ENCODE measurements at regions not wholly inside any gene's neighbourhood (a gene's known extent, or its start where the extent isn't known, plus 50 kb on each side); places are given as distances from the start of the nearest gene placed in this dataset.
"Not testable (repeated sequence)": the region's sequence is repeated elsewhere in the genome, so short reads cannot be mapped to it uniquely, and the experiment has no call there.

DNA sequence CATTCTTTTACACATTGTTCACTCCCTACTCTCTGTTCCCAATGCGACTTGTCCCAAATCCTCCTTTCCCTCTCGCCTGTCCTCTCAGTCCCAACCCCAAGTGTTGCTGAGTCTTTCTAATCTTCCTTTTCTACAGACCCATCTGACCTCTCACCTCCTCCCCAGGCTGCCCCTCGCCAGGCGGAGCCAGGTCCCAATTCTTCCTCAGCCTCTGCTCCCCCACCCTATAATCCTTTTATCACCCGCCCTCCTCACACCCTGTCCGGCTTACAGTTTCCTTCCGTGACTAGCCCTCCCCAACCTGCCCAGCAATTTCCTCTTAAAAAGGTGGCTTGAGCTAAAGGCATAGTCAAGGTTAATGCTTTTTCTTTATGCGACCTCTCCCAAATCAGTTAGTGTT is 373.4 kb downstream of the RND3 start:
- H3K27ac Mint-ChIP-seq, DNase-seq, H3K27me3 Mint-ChIP-seq, H3K9me3 Mint-ChIP-seq, H3K4me3 Mint-ChIP-seq, H3K36me3 Mint-ChIP-seq, CTCF ChIA-PET, H3K4me1 Mint-ChIP-seq: not testable (repeated sequence)

DNA sequence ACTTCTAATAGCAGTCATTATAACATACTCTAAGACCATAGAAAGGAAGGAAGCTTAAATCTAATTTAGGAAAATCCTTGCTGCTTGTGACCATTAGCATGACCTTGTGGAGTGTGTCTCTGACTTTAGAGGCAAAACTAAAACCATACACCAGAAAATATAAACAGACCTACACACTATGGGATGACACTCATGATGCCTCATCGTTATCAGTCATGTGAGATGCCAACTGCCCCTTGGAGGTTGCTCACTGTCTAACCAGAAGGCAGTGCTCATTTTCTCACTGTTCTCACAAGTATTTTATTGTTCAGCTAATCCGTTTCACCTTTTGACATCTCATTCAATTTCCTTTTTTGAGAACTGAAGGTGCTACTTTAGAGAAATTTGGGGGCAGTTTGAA is 376.9 kb downstream of the RND3 start:
- Mint-ChIP-seq H3K4me3 (no peak overlapping the region), H3K4me1 (no peaks in the 10 kb centered on the region), H3K9me3 (no peaks in the 10 kb centered on the region), H3K36me3 (no peaks in the 10 kb centered on the region), H3K27ac (no peak overlapping the region), H3K27me3 (no peaks in the 10 kb centered on the region)
- no peak for DNase-seq
- CTCF ChIA-PET: no interaction called here

DNA sequence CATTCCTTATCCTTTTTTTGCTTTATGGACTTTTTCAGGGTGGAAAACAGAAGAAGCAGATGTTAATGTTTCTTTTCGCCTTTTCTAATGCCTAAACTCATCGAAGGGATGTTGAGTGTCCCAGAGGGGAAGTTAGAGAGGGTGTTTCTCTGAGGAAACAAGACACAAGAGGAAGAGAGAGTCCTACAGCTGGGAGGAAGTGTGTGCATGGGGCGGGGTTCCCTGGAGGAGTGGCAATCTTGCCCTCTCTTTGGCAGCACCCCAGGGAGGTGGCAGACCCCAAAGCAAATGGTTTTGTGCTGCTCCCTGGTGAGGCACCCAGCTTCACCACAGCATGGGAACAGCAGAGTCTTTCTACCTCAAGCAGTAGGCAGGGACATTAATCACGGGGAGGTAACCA is 377.6 kb downstream of the RND3 start:
- Mint-ChIP-seq H3K27me3 (no peaks in the 10 kb centered on the region), H3K9me3 (no peaks in the 10 kb centered on the region), H3K27ac (no peak overlapping the region), H3K36me3 (no peaks in the 10 kb centered on the region), H3K4me3 (no peak overlapping the region), H3K4me1 (no peaks in the 10 kb centered on the region)
- DNase-seq: no peak
- CTCF ChIA-PET: no interaction called here

DNA sequence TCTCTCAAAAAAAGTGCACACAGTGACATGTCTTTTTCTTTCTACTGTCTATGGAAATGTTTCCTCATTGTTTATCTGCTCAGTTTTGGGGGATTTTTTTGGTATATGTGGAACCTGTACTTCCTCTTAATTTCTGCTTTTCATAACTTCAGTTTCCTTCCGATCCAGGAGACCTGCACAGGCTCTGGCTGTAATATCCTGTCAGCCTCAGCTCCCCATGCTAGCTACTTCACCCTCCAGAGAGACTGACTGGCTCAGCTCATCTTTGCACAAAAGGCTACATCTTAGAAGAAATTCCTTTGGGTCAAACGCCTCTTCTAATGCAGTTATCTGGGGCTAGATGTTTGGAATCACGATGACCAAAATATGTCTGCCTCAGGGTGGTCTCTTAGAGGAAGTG is 378.4 kb downstream of the RND3 start:
- no peaks in the 10 kb centered on the region for H3K9me3 Mint-ChIP-seq
- no peak overlapping the region for H3K27ac Mint-ChIP-seq
- no peaks in the 10 kb centered on the region for H3K27me3 Mint-ChIP-seq
- no peaks in the 10 kb centered on the region for H3K4me1 Mint-ChIP-seq
- no peaks in the 10 kb centered on the region for H3K36me3 Mint-ChIP-seq
- no peak overlapping the region for H3K4me3 Mint-ChIP-seq
- DNase-seq: no peak
- CTCF ChIA-PET: no interaction called here

DNA sequence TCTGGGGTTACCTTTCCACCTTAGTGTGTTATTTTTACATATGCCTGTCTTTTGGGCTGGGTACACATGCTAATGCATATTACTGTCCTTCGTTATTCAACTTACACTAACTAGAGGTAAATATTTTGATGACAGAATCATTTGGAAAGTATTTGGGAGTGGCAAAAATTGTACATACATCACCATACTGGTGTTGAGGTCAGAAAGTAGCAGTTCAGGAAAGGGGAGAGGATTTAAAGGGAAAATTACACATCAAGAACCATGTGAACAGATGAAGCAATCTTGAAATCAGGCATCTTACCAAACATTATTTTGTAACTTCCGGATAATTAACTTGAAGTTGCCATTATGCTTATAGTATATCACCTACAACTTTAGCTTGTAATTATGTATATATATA is 379.7 kb downstream of the RND3 start:
- CTCF ChIA-PET: no interaction called here
- Mint-ChIP-seq H3K27ac (no peak overlapping the region), H3K4me3 (no peak overlapping the region), H3K4me1 (no peaks in the 10 kb centered on the region), H3K27me3 (no peaks in the 10 kb centered on the region), H3K36me3 (no peaks in the 10 kb centered on the region), H3K9me3 (no peaks in the 10 kb centered on the region)
- DNase-seq: no peak

DNA sequence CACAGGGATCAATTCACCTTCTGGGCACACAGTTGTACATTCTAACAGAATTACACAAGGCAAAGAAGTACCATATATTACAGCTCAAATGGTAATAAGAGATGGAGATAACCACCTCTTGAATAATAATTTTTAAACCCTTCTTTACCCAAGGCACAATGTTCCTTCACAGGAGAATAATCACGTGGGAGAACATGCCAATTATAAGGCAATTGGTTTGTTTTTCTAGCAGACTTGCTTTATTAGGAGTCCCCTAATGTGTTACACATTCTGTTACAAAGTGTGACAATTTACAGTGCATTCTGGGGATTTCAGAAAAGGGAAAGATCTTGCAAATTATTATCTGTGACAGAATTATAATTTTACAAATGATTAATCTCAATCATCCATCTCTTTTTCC is 380.3 kb downstream of the RND3 start:
- no peak overlapping the region for H3K4me3 Mint-ChIP-seq
- H3K27me3 Mint-ChIP-seq: no peaks in the 10 kb centered on the region
- CTCF ChIA-PET: no interaction called here
- no peaks in the 10 kb centered on the region for H3K4me1 Mint-ChIP-seq
- H3K27ac Mint-ChIP-seq: no peak overlapping the region
- no peaks in the 10 kb centered on the region for H3K36me3 Mint-ChIP-seq
- no peaks in the 10 kb centered on the region for H3K9me3 Mint-ChIP-seq
- no peak for DNase-seq

DNA sequence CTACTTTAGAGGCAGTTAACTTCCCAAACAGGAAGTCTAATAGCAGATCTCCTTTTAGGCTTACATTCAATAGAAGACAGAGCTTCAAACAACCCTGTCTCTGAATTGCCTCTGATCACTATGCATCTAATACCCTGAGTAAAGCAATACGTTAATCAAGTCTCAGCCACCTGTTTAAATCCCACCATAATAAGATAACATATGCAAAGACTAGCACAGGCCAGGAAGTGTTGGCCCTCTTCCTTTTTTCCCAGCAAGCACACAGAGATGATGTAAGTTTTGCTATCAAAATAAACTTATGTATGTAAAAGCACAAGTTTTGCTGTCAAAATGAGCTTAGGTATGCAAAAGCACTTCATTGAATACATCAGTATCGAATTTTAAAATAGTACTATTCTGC is 385.5 kb downstream of the RND3 start:
- H3K9me3 Mint-ChIP-seq: no peaks in the 10 kb centered on the region
- H3K4me3 Mint-ChIP-seq: no peak overlapping the region
- no peak overlapping the region for H3K27ac Mint-ChIP-seq
- CTCF ChIA-PET: no interaction called here
- H3K36me3 Mint-ChIP-seq: no peaks in the 10 kb centered on the region
- H3K4me1 Mint-ChIP-seq: no peaks in the 10 kb centered on the region
- DNase-seq: no peak
- no peaks in the 10 kb centered on the region for H3K27me3 Mint-ChIP-seq

DNA sequence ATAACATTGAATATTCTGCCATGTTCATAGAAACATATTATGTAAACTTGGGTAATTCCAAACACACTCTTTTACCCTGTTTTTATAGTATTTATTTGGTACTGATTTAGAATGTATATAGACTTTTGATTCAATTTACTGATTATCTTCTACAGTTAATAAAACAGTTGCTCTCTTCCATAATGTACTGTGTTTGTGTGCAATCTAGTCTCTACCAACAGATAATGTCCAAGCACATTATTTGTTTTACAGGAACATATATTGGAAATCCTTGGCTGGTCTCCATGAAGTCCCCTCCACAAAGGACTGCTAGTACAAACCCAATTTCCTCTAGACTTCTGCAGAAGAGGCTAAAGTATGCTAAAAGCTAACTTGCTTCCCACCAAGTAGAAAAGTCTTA is 386.6 kb downstream of the RND3 start:
- no peak for DNase-seq
- Mint-ChIP-seq H3K4me1 (no peaks in the 10 kb centered on the region), H3K9me3 (no peaks in the 10 kb centered on the region), H3K4me3 (no peak overlapping the region), H3K27ac (no peak overlapping the region), H3K27me3 (no peaks in the 10 kb centered on the region), H3K36me3 (no peaks in the 10 kb centered on the region)
- CTCF ChIA-PET: no interaction called here

DNA sequence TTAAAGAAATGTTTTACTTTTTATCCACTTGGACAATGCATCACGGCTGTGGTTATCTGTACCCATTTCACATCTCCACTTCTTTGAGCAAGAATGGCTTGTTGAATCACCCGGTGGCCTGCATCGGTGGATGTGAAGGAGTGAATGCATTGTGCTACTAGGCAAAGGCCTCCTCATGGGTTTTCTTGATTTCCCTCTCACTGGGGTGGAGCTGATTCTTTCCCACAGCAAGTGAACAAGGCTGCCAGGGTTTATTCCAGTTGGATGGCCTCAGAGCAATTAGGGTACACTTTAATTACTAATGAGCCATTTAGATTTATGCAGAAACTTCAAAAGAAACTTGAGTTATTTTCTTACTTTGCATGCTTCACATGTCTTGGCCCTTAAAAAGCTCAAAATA is 387.1 kb downstream of the RND3 start:
- H3K4me1 Mint-ChIP-seq: no peaks in the 10 kb centered on the region
- H3K27ac Mint-ChIP-seq: no peak overlapping the region
- no peak for DNase-seq
- no peaks in the 10 kb centered on the region for H3K27me3 Mint-ChIP-seq
- no peaks in the 10 kb centered on the region for H3K36me3 Mint-ChIP-seq
- H3K9me3 Mint-ChIP-seq: no peaks in the 10 kb centered on the region
- CTCF ChIA-PET: no interaction called here
- H3K4me3 Mint-ChIP-seq: no peak overlapping the region

DNA sequence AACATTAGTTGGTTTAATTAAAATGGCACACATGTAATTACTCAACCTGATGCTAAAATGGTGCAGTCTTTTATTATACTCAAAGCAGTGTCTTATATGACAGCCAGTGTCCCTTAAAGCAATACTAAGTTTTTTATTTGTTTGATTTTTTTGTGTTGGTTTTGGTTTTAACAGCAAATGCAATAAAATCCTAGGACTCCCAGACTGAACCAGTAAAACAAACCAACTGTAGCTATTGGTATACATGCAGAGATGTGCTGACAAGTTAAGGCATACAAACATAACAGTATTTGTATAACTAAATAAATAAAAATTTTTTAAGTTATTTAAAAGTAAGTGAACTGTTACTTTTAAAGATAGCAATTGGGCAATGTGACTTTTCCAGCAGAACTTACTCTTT is 387.7 kb downstream of the RND3 start:
- no peaks in the 10 kb centered on the region for H3K4me1 Mint-ChIP-seq
- H3K36me3 Mint-ChIP-seq: no peaks in the 10 kb centered on the region
- H3K27me3 Mint-ChIP-seq: no peaks in the 10 kb centered on the region
- no peaks in the 10 kb centered on the region for H3K9me3 Mint-ChIP-seq
- H3K27ac Mint-ChIP-seq: no peak overlapping the region
- no peak overlapping the region for H3K4me3 Mint-ChIP-seq
- DNase-seq: no peak
- CTCF ChIA-PET: no interaction called here

DNA sequence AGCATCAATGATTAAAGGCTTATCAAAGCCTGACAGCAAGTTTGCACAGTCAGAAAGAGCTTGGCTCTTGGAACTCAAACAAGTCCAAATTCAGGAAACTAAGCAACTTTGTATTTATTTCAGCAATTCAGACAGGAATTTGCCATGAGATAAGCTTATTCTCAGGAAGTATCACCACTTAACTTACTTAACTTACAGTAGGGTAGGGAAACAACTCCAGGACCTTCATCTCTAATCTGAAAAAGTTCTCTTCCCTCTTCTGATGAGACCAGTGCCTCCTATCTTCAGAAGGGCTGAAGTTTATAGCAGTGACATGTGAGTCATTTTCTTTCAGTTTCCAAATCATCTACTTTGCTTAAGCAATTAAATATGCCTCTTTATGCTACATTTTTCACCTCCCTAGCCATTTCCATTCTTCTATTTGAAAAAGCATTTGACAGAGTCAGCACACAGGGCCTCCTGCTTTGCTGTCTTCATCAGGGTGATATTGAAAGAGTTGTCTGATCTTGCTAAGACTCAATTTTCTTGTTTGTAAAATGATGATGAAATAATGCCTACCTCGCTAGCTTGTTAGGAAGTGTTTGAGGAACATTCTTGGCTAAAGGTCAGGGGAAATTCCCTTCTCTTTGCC is 389.5 kb downstream of the RND3 start:
- no peaks in the 10 kb centered on the region for H3K36me3 Mint-ChIP-seq
- no peak overlapping the region for H3K4me3 Mint-ChIP-seq
- no peak for DNase-seq
- no peaks in the 10 kb centered on the region for H3K4me1 Mint-ChIP-seq
- no peaks in the 10 kb centered on the region for H3K27me3 Mint-ChIP-seq
- H3K9me3 Mint-ChIP-seq: no peaks in the 10 kb centered on the region
- CTCF ChIA-PET: no interaction called here
- H3K27ac Mint-ChIP-seq: no peak overlapping the region

DNA sequence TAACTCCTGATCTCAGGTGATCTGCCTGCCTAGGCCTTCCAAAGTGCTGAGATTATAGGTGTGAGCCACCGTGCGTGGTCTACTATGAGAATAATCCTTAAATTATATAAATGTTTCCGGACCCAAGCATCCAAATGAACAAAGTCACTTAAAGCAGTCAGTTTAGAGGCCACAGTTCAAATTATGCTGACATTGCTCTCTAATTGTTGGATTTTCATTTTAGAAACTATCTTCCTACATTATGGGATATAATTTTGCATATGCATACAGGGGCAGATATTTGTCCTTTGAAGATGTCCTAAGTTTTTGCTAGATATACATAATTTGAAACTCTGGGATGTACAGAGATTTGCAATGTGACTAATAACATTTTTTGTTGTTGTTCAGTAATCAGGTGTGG is 390.1 kb downstream of the RND3 start:
- Mint-ChIP-seq H3K4me1 (no peaks in the 10 kb centered on the region), H3K27me3 (no peaks in the 10 kb centered on the region), H3K36me3 (no peaks in the 10 kb centered on the region)

DNA sequence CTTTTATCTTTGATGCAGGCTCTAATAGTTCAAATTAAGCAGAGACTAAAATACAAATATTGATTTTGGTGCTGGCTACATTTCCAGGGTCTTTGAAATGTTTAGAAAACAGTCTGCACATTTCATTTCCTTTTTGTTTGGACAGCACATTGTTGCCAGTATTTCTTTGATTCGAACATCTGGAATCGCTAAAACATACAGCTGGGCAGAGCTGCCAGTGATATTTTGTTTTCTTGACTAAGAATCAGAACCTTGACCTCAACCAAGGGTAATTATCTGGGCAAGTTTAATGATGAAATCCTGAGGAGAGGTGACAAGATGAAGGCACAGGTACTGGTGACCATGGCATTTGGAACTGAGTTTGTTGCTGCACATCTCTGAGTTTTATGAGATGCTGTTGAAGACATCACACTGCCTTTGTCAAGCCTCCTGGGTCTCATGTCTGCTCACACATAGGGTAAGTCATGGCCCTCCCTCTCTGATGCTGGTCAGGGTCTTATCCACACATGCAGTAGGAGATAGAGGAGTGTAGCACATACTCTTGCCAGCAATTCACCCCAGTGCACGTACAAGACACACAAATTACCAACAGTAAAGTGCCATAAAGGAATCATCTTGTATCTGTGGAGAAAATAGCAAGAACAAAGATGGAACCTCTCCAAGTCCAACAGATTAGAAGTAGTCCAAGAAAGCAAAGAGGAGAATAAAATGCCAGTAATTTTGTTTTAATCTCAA is 391.9 kb downstream of the RND3 start:
- Mint-ChIP-seq H3K4me3 (no peak overlapping the region), H3K4me1 (no peaks in the 10 kb centered on the region), H3K27ac (no peak overlapping the region), H3K9me3 (no peaks in the 10 kb centered on the region), H3K27me3 (no peaks in the 10 kb centered on the region), H3K36me3 (no peaks in the 10 kb centered on the region)
- CTCF ChIA-PET: no interaction called here
- DNase-seq: no peak

More for the DNA sequence above, 390.1 kb downstream of the RND3 start:
- Mint-ChIP-seq H3K27ac (no peak overlapping the region), H3K4me3 (no peak overlapping the region), H3K9me3 (no peaks in the 10 kb centered on the region)
- CTCF ChIA-PET: no interaction called here
- no peak for DNase-seq

DNA sequence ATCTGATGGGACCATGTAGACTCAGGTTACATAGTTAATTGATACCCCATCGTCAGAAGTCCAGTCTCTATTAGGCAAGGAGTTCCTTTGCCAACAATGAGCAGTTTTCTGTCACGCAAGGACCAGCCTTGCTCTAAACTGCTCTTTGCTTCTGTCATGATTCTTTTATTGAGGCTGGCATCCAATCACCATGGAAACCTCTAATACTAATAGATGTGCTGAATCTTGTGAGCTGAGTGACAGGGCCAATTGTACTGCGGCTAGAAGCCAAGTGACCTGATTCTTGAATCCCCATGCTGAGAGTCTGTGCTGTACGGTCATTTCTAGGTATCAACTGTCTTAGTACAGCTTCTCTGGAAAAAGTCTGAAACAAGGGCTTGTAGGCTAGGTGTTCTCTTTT is 395.6 kb downstream of the RND3 start:
- Mint-ChIP-seq H3K27me3 (no peaks in the 10 kb centered on the region), H3K27ac (no peak overlapping the region), H3K9me3 (no peaks in the 10 kb centered on the region), H3K4me1 (no peaks in the 10 kb centered on the region), H3K36me3 (no peaks in the 10 kb centered on the region), H3K4me3 (no peak overlapping the region)
- CTCF ChIA-PET: no interaction called here
- no peak for DNase-seq

DNA sequence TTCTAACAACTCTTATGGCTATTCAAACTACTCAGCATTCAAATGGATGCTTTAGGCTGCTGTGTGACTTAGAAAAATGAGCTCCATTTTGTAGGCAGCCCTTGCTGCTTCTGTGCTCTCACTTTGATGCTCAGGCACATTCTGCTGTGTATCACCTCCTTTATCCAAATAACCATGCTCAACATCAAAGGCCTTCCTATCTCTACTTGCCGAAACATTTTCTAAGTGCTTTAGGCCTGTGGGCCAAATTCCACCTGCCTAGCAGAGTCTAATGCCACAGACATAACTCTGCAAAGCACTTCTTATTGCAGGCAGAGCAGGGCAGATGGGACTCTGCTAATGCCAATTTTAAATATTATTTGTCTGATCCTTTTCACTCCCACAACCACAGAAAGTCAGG is 397.4 kb downstream of the RND3 start:
- no peak for DNase-seq
- H3K36me3 Mint-ChIP-seq: no peaks in the 10 kb centered on the region
- no peaks in the 10 kb centered on the region for H3K4me1 Mint-ChIP-seq
- CTCF ChIA-PET: no interaction called here
- no peaks in the 10 kb centered on the region for H3K27me3 Mint-ChIP-seq
- H3K9me3 Mint-ChIP-seq: no peaks in the 10 kb centered on the region
- H3K27ac Mint-ChIP-seq: no peak overlapping the region
- H3K4me3 Mint-ChIP-seq: no peak overlapping the region

DNA sequence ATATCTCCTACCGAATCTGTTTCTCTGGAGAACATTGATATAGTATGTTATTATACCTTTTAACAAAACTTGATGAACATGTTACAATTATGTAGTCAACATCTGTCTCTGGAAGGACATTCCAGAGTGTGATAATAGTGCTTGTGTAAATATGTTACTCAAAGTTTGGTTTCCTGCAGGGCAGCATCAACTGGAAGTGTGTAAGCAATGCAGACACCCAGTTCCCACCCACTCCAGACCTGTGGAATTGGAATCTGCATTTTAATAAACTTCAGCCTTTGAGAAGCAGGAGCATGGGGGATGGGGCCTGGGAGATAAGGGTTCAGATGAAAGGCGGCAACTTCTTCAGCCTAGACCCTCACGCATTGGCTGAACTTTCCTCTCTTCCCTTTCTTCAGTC is 398.9 kb downstream of the RND3 start:
- H3K36me3 Mint-ChIP-seq: no peaks in the 10 kb centered on the region
- no peak overlapping the region for H3K27ac Mint-ChIP-seq
- H3K4me3 Mint-ChIP-seq: no peak overlapping the region
- H3K4me1 Mint-ChIP-seq: no peaks in the 10 kb centered on the region
- no peak for DNase-seq
- no peaks in the 10 kb centered on the region for H3K27me3 Mint-ChIP-seq
- H3K9me3 Mint-ChIP-seq: peaks cover 2% of the 10 kb centered on the region
- CTCF ChIA-PET: no interaction called here

All from activated naive CD4-positive, alpha-beta T cell treated with anti-CD3 and anti-CD28 coated beads, Interleukin-2, amount 10 ng/mL, durations not matched to agents 7 days and 5 days (primary cell).